ENCODE measurements at regions not wholly inside any gene's neighbourhood (a gene's known extent, or its start where the extent isn't known, plus 50 kb on each side); places are given as distances from the start of the nearest gene placed in this dataset.

DNA sequence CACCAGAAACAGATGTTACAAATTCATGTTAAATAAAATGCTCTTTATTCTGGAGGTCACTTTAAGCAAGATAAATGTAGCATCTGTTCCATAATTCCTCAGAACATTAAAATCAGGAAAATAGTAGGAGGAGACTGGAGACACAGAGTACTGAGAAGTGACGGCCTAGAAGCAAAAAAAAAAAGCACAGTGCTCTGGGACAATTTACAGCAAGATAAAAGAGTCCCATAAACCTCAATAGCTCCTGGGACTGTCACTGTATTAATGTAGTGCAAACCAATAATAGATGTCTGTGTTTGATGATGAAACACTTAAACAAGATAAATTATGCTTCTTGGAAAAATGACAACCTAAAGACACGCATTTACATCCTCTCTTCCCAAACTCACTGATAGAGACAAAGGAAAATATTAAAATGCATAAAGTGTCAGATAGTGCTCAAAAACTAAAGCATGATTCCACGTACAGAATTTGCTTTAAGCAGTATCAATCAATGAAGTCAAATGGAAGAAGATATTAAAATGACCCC, 338.8 kb upstream of the REG3G start:
- no peaks in the 10 kb centered on the region for H3K9me3 ChIP-seq
- no peaks in the 10 kb centered on the region for H3K4me1 ChIP-seq
- DNase-seq (ENCODE audit: low spot score in 2 of 2): no peak
- H3K27ac ChIP-seq: no peak overlapping the region
- no peaks in the 10 kb centered on the region for H3K27me3 ChIP-seq
- H3K36me3 ChIP-seq: no peaks in the 10 kb centered on the region
- TF ChIP-seq, protein P1, sequence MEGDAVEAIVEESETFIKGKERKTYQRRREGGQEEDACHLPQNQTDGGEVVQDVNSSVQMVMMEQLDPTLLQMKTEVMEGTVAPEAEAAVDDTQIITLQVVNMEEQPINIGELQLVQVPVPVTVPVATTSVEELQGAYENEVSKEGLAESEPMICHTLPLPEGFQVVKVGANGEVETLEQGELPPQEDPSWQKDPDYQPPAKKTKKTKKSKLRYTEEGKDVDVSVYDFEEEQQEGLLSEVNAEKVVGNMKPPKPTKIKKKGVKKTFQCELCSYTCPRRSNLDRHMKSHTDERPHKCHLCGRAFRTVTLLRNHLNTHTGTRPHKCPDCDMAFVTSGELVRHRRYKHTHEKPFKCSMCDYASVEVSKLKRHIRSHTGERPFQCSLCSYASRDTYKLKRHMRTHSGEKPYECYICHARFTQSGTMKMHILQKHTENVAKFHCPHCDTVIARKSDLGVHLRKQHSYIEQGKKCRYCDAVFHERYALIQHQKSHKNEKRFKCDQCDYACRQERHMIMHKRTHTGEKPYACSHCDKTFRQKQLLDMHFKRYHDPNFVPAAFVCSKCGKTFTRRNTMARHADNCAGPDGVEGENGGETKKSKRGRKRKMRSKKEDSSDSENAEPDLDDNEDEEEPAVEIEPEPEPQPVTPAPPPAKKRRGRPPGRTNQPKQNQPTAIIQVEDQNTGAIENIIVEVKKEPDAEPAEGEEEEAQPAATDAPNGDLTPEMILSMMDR (IDR thresholded peaks at IDR 0.05): no peak
- intact Hi-C loops (cut with DNase I): no loop called here
- H3K4me3 ChIP-seq: no peak overlapping the region

DNA sequence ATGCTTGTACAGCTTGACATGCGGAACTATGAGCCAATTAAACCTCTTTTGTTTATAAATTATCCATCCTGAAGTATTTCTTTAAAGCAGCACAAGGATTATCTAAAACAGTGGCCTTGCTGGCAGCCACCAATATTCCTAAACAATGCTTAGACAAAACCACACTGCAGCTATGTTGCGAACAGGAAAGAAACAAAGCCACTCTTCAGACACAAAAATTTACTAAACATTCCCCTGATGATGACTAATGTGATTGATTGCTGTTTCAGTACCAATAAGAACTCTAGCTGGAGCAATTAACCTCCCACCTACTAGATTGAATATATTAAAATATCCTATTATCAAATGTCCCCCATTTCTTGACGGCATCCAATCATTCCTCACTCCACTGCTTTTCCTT, 325.8 kb upstream of the REG3G start:
- TF ChIP-seq, protein P1 (IDR thresholded peaks at IDR 0.05): no peak
- DNase-seq (ENCODE audit: low spot score in 2 of 2): no peak
- Histone ChIP-seq H3K4me1 (no peaks in the 10 kb centered on the region), H3K9me3 (no peaks in the 10 kb centered on the region), H3K27ac (no peak overlapping the region), H3K36me3 (no peaks in the 10 kb centered on the region), H3K4me3 (no peak overlapping the region), H3K27me3 (no peaks in the 10 kb centered on the region)
- intact Hi-C loops (cut with DNase I): no loop called here

DNA sequence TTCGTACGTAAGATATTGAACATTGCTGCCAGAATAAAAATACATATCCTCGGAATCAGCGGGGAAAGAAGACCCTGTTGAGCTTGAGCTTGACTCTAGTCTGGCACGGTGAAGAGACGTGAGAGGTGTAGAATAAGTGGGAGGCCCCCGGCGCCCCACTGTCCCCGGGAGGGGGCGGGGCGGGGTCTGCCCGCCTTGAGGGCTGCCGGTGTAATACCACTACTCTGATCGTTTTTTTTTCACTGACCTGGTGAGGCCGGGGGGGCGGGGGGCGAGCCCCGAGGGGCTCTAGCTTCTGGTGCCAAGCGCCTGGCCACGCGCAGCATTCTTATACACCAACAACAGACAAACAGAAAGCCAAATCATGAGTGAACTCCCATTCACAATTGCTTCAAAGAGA, 324.0 kb upstream of the REG3G start:
- H3K27ac ChIP-seq: no peak overlapping the region
- no peaks in the 10 kb centered on the region for H3K36me3 ChIP-seq
- no peaks in the 10 kb centered on the region for H3K27me3 ChIP-seq
- no peak for DNase-seq (ENCODE audit: low spot score in 2 of 2)
- intact Hi-C loops (cut with DNase I): no loop called here
- TF ChIP-seq, protein P1 (IDR thresholded peaks at IDR 0.05): no peak
- no peak overlapping the region for H3K4me3 ChIP-seq
- H3K4me1 ChIP-seq: no peaks in the 10 kb centered on the region
- H3K9me3 ChIP-seq: no peaks in the 10 kb centered on the region

DNA sequence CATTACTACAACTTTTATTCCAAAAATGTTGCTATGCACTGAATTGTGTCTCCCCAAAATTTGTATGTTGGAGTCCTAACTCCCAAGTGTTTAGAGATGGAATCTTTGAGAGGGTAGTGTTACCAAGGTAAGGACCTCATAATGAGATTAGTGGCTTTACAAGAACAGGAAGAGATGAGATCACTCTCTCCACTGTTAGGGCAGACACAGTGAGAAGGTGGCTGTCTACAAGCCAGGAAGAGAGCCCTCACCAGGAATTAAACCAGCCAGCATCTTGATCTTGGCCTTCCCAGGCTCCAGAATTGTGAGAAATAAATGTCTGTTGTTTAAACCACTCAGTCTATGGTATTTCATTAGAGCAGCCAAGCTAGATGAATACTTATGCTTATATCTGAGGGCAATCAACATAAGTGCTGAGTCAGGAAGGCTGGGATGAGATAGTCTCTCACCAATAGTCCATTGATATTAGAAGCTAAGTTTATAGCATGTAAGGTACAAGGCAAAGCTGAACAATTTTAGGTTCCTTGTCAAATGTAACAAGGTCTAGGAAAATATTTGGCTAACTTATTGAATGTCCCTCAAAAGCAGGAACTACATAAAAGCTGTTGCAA, 317.6 kb upstream of the REG3G start:
- Histone ChIP-seq H3K4me3 (no peak overlapping the region), H3K9me3 (no peaks in the 10 kb centered on the region), H3K27me3 (no peaks in the 10 kb centered on the region), H3K4me1 (no peaks in the 10 kb centered on the region), H3K27ac (no peak overlapping the region), H3K36me3 (no peaks in the 10 kb centered on the region)
- DNase-seq (ENCODE audit: low spot score in 2 of 2): no peak
- intact Hi-C loops (cut with DNase I): no loop called here
- TF ChIP-seq, protein P1 (IDR thresholded peaks at IDR 0.05): no peak

DNA sequence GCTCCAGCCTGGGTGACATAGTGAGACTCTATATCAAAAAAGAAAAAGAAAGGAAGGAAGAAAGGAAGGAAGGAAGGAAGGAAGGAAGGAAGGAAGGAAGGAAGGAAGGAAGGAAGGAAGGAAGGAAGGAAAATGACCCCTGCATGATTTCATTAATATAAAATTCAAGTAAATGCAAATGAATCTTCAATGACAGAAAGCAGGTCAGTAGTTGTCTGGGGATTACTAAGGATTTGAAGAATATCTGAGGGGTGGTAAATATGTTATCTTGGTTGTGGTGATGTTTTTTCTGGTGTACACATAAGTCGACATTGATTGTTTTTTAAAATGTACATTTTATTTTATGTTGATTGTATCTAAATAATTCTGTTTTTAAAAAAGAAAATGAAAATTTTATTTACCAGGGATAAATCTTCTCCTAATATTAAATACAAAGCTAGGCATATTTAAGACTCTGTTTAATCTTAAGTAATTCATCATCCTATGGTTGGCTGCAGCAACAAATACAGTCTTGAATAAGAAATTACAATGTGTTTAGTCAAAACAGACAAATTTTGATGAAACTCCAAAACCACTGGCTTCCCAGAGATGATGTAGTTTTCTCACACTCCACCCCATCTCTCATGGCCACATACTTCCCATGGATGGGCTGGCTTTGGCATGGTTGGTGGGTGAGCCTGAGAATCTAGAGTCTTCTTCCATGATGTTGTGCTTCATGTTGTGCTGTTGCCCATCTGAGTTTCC, 314.7 kb upstream of the REG3G start:
- Histone ChIP-seq H3K4me3 (no peak overlapping the region), H3K9me3 (no peaks in the 10 kb centered on the region), H3K27ac (no peak overlapping the region), H3K4me1 (no peaks in the 10 kb centered on the region), H3K36me3 (no peaks in the 10 kb centered on the region), H3K27me3 (no peaks in the 10 kb centered on the region)
- TF ChIP-seq, protein P1 (IDR thresholded peaks at IDR 0.05): no peak
- intact Hi-C loops (cut with DNase I): no loop called here
- DNase-seq (ENCODE audit: low spot score in 2 of 2): no peak
